ENCODE measurements at regions not wholly inside any gene's neighbourhood (a gene's known extent, or its start where the extent isn't known, plus 50 kb on each side); places are given as distances from the start of the nearest gene placed in this dataset.
A peak's percentile ranks its signal among the peaks of the same experiment; 100 is the strongest.

GRCh38 chr10:113376428-113376827 is 176.4 kb upstream of the HABP2 start:
- no peak for DNase-seq

- no peak for DNase-seq
Measured at GRCh38 chr10:113379091-113379490, 173.8 kb upstream of the HABP2 start.

DNA sequence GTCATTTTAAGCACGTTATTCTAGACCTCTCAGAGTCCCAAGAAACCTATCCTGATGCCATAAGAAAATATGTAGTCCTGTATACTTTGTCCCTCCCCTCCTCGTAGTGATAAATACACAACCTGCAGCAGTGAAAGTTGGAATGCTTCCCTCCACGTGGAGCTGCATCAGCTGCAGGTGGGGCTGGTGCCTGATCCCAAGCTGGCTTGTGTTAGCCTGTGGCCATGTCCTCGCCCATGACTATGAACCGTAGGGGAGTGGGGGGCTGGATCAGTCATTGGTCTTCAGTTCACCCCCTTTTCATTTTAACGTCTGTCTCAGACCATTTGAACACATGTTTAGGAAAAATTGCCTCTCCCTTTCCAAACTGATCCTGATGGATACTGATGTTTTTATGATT is 171.4 kb upstream of the HABP2 start:
- no peak for DNase-seq

DNA sequence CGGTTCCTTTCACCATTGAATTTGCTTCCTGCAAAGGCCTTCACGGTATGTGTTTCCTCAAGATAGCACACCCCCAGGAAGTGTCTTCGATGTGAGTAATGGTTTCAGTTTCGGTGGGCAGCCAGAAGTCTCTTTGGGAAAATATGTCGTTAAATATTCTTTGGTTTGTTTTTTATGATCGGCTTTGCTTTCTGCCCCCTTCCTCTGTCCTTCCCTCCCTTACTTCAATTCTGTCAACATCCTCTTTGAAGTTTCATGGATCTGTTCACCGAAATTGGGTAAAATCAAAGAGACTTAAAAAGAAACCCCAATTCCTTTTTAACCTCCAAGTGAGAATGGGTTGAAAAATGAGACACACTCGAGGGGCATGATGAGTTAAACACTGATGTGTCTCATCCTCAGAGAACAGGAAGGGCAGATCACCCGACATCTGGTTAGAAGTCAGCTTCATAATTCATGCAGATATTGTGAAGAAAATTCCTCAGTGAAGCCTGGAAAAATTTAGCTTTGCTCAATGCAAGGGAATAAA is 170.8 kb upstream of the HABP2 start:
- DNase-seq, result peak; percentile 30

DNA sequence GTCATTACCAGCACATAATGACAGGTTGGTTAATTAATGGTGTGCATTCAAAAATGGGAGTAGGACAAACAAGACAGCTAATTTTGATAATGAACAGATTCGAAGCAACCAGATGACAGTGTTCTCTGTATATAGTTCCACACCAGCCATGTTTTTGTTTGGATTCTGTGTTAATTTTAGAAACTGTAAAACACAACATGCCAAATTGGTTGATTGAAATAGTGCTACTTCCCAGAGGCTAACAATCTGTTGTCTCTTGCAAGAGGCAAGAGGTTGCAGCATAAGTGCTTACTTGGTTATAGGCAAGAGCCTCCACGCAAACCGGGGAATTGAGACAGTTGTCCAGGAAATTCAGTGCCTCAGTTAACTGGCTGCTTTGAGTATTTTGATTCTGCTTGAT is 170.2 kb upstream of the HABP2 start:
- no peak for DNase-seq

GRCh38 chr10:113384181-113384580 is 168.7 kb upstream of the HABP2 start:
- no peak for DNase-seq

GRCh38 chr10:113385021-113385999 is 167.5 kb upstream of the HABP2 start:
- DNase-seq, result peak; percentile 66

DNA sequence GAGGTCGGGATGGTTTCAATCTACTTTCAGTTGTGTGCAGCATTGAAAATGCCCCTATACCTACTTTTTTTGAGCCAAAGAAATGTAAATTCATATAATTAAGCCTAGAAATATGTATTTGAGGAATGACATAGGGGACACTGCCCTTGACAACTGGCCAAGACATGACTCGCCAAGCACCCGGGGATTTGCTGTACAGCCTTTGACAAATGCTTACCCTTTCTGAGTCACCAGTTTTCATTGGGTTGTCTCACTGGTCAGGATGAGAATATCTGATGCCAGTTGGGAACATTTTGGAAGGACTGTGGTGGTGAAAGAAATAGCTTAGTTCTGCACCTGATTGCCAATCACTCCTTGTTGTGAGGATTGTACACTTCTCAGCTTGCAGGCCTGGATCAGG is 166.8 kb upstream of the HABP2 start:
- no peak for DNase-seq

DNA sequence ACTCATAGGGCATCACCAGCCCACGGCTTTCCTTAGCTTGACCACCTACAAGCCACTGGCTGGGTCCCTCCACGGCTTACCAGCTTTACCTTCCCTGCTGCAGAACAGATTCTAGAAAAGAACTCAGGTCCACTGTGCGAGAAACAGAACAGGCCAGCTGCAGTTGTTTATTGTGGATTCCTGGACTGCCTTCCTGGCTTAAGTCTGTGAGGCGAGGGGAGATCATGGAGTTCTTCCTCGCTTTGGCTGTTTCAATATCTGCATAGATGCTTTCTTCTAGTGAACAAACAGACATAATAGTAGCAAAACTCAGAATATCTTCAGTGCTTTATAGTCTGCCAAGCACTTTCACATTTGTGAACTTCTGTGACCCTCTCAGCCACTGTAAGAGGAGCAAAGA is 162.9 kb upstream of the HABP2 start:
- no peak for DNase-seq

GRCh38 chr10:113390896-113391295 is 162.0 kb upstream of the HABP2 start:
- no peak for DNase-seq

GRCh38 chr10:113397047-113397446 is 155.8 kb upstream of the HABP2 start:
- no peak for DNase-seq

DNA sequence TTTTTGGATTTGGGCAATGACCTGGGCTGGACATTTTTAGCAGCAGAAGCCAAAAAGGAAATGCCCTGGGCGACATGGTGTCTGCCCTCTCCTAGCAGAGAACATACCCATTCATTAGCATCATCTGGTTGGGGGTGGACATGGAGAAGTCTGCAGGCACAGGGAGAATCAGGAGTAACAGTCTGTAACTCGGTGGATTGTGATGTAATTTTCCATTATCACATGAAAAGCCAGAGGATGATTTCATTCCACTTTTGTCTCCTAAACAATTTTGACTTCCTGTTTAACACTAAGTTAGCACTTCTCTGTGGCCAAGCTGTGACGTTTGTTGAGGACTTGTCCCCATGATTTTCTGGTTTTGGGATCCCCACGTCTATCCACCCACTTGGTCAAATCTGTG is 153.8 kb upstream of the HABP2 start:
- no peak for DNase-seq

GRCh38 chr10:113402602-113403001 is 150.3 kb upstream of the HABP2 start:
- DNase-seq, result no peak

DNA sequence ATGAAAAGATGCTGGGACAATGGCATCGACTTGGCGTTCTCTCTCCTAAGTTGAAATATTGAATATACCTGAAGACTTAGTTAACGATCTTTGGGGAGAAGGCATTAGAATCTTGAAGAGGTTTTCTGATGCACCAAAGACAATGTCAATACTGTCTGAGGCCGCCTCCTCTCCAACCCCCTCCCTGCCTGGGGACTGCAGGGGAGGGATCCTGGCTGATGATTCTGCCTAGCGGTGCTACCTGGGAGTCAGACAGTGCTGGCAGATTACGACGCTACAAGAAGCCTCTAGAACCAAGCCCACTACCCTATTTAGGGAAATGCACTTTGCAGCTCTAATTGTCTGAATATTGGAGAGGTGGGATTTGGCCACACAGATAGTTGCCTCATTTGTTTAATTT is 145.6 kb upstream of the HABP2 start:
- no peak for DNase-seq

GRCh38 chr10:113409175-113409574 is 143.7 kb upstream of the HABP2 start:
- DNase-seq, result no peak

DNA sequence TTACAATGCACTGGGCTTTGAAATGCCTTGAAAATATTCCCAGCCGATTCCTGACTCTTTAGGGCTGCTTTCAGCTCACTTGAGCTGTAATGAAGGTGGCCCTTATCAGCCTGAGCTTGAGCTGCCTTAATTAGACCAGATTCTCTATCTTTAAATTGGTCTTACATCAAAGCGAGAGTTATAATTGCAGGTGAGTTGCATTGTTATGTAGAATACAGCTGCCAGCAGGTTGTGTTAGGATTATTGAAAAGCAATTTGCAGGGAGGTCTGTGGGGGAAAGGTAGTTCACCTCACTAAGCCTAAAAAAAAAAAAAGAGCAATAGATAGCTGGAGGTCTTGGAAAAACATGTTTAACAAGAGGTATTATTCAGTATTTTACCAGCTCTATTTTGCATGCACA is 142.2 kb upstream of the HABP2 start:
- DNase-seq, result no peak

- no peak for DNase-seq
Measured at GRCh38 chr10:113411456-113411855, 141.4 kb upstream of the HABP2 start.

DNA sequence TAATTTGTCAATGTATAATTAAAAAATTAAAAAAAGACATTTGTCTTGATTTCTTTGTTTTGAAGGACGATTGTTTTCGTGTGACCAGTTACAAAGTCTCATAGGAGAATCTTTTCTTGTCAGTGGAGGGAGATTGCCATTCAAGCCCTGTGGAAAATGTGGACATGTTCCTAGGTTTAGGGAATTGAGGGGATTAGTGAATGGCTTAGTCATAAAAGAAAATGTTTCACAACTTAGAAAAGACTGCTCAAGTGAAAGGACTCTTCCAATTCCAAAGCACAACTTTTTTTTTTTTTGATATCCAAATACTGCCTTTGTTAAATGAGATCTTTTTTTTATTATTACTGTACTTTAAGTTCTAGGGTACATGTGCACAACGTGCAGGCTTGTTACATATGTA is 140.7 kb upstream of the HABP2 start:
- DNase-seq, result no peak

DNA sequence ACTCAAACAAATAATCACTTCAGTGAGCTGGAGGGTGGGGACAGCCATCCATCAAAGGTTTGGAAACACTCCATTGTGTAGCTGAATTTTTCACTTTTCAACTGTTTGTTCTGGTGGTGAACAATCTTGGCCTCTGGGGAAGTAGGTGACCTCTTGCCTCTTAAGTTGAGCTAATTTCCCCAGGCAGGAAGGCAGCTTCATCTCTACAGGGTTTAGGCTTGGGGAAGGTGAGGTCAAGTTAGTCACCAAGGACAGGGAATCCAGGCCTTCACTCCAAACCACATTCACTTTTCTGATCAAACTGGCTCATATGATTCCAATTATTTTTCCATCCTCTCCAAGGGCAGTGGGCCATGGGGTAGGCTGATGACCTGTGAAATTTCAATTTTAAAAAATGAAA is 138.3 kb upstream of the HABP2 start:
- no peak for DNase-seq

DNA sequence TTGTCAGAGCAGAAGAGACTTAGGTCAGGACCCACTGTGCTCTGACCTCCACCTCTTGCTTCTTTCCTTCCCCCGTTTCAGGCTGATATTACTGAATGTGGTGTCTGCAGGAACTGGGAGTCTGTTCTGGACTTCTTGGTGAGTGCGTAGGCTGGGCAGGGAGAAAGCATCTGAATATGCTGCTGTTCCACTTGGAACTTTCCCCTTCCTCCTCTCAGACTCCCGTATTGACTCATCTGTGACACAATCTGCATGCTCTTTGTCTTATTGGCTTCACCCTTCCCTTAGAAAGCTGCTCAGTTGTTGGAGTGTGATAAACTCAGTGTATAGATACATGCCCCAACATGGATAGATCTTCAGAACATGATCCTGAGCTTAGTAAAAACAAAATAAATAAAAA is 137.6 kb upstream of the HABP2 start:
- no peak for DNase-seq

- no peak for DNase-seq
Measured at GRCh38 chr10:113420057-113420732, 132.7 kb upstream of the HABP2 start.

DNA sequence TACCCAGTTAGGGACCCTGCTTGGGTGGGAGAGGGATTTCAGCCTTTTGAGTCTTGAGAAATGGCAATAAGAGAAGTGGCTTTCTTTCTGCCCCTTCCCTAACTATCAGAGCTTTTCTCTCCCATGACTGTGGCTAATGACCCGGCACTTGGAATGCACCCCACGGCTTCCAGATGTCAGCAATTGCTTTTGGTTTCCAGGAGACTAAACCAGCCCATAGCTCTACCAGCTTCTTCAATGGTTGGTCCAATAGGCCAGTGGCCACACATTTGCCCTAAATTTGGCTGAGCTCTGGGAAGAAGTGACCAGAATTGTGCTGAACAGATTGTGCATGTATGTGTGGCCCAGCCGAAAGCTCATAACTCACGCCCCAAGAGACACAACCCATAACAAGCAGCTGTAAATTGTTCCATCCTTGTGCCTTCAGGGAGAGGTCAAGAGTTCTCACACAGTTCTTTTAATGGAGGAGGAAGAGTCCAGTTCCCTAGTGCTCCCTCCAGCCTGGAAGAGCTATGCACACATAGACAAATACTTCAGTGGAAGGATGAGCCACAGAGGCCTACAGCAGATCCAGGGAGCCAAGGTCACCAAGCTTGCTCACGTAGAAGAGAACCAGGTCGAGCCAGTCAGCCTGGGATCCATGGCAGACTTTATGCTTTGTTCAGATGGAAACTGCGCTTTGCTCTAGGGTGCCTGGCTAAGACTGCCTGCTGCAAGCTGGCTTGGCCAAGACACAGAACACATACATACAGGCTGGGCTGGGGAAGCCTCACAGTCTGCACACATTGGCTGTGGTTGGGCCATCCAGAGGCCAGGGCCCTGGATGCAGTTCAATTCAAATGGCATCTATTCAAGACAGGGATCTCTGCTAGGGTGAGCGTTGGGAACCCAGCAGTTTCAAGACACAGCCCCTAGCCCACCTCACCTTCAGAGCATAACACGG is 131.8 kb upstream of the HABP2 start:
- no peak for DNase-seq

- no peak for DNase-seq
Measured at GRCh38 chr10:113422371-113422770, 130.5 kb upstream of the HABP2 start.
